ENCODE measurements at regions not wholly inside any gene's neighbourhood (a gene's known extent, or its start where the extent isn't known, plus 50 kb on each side); places are given as distances from the start of the nearest gene placed in this dataset.

- CTCF ChIA-PET, result no interaction called here
- Mint-ChIP-seq H3K4me3 (no peak overlapping the region), H3K27me3 (peaks cover 0 to 5% (median 3%) of the 10 kb centered on the region in 5 donors), H3K9me3 (peaks cover 0 to 16% (median 5%) of the 10 kb centered on the region in 11 donors), H3K36me3 (no peaks in the 10 kb centered on the region), H3K27ac (no peak overlapping the region), H3K4me1 (peaks cover 0 to 3% (median 0%) of the 10 kb centered on the region in 7 donors)
- POLR2A ChIA-PET, result no interaction called here
- no peaks in the 10 kb centered on the region for H3K27me3 ChIP-seq (ENCODE audit: control insufficient read depth in 2 of 2, insufficient read depth in 2 of 2, low read length in 2 of 2)
- no peaks in the 10 kb centered on the region for H3K4me1 ChIP-seq (ENCODE audit: control insufficient read depth in 2 of 2, insufficient read depth in 2 of 2, low read length in 2 of 2)
- no peak overlapping the region for H3K4me3 ChIP-seq (ENCODE audit: low read length)
- intact Hi-C loops (cut with micrococcal nuclease), result no loop called here
- no peak for ATAC-seq
- DNase-seq, result no peak
- H3K36me3 ChIP-seq (ENCODE audit: control insufficient read depth in 2 of 3, insufficient read depth in 3 of 3, low read length in 3 of 3), result no peaks in the 10 kb centered on the region
- no peak overlapping the region for H3K27ac ChIP-seq (ENCODE audit: low read depth, low read length)
- H3K9me3 ChIP-seq (ENCODE audit: control insufficient read depth in 2 of 3, low read length in 3 of 3), result no peaks in the 10 kb centered on the region
Observed at GRCh38 chr13:47474839-47475238, 526.2 kb downstream of the SUCLA2 start.

- Mint-ChIP-seq H3K4me1 (peaks cover 0 to 3% (median 0%) of the 10 kb centered on the region in 7 donors), H3K9me3 (peaks cover 0 to 21% (median 5%) of the 10 kb centered on the region in 11 donors), H3K4me3 (no peak overlapping the region), H3K27ac (no peak overlapping the region), H3K27me3 (peaks cover 0 to 5% (median 3%) of the 10 kb centered on the region in 5 donors), H3K36me3 (no peaks in the 10 kb centered on the region)
- ChIA-PET POLR2A (no interaction called here), CTCF (no interaction called here)
- H3K4me1 ChIP-seq (ENCODE audit: control insufficient read depth in 2 of 2, insufficient read depth in 2 of 2, low read length in 2 of 2), result no peaks in the 10 kb centered on the region
- H3K9me3 ChIP-seq (ENCODE audit: control insufficient read depth in 2 of 3, low read length in 3 of 3), result no peaks in the 10 kb centered on the region
- no peaks in the 10 kb centered on the region for H3K36me3 ChIP-seq (ENCODE audit: control insufficient read depth in 2 of 3, insufficient read depth in 3 of 3, low read length in 3 of 3)
- no peak overlapping the region for H3K27ac ChIP-seq (ENCODE audit: low read depth, low read length)
- H3K4me3 ChIP-seq (ENCODE audit: low read length), result no peak overlapping the region
- DNase-seq (no peak), ATAC-seq (no peak)
- H3K27me3 ChIP-seq (ENCODE audit: control insufficient read depth in 2 of 2, insufficient read depth in 2 of 2, low read length in 2 of 2), result no peaks in the 10 kb centered on the region
- intact Hi-C loops (cut with micrococcal nuclease), result no loop called here
Observed at GRCh38 chr13:47474326-47474725, 526.7 kb downstream of the SUCLA2 start.

GRCh38 chr13:47472516-47472915, 528.6 kb downstream of the SUCLA2 start:
- H3K4me1 Mint-ChIP-seq, result peaks cover 0 to 3% (median 0%) of the 10 kb centered on the region in 7 donors
- Histone ChIP-seq H3K4me3 (ENCODE audit: low read length) (no peak overlapping the region), H3K27me3 (ENCODE audit: control insufficient read depth in 2 of 2, insufficient read depth in 2 of 2, low read length in 2 of 2) (no peaks in the 10 kb centered on the region), H3K9me3 (ENCODE audit: control insufficient read depth in 2 of 3, low read length in 3 of 3) (no peaks in the 10 kb centered on the region), H3K36me3 (ENCODE audit: control insufficient read depth in 2 of 3, insufficient read depth in 3 of 3, low read length in 3 of 3) (no peaks in the 10 kb centered on the region), H3K27ac (ENCODE audit: low read depth, low read length) (no peak overlapping the region), H3K4me1 (ENCODE audit: control insufficient read depth in 2 of 2, insufficient read depth in 2 of 2, low read length in 2 of 2) (no peaks in the 10 kb centered on the region)
- no peaks in the 10 kb centered on the region for H3K36me3 Mint-ChIP-seq
- ChIA-PET CTCF (no interaction called here), POLR2A (no interaction called here)
- H3K4me3 Mint-ChIP-seq, result no peak overlapping the region
- no peak overlapping the region for H3K27ac Mint-ChIP-seq
- intact Hi-C loops (cut with micrococcal nuclease), result no loop called here
- DNase-seq (no peak), ATAC-seq (no peak)
- H3K27me3 Mint-ChIP-seq, result peaks cover 0 to 5% (median 0%) of the 10 kb centered on the region in 5 donors
- peaks cover 0 to 17% (median 5%) of the 10 kb centered on the region in 11 donors for H3K9me3 Mint-ChIP-seq

- H3K27me3 ChIP-seq (ENCODE audit: control insufficient read depth in 2 of 2, insufficient read depth in 2 of 2, low read length in 2 of 2), result no peaks in the 10 kb centered on the region
- no peaks in the 10 kb centered on the region for H3K4me1 ChIP-seq (ENCODE audit: control insufficient read depth in 2 of 2, insufficient read depth in 2 of 2, low read length in 2 of 2)
- POLR2A ChIA-PET, result no interaction called here
- CTCF ChIA-PET, result no interaction called here
- no peaks in the 10 kb centered on the region for H3K9me3 ChIP-seq (ENCODE audit: control insufficient read depth in 2 of 3, low read length in 3 of 3)
- no peaks in the 10 kb centered on the region for H3K4me1 Mint-ChIP-seq
- no peak overlapping the region for H3K4me3 ChIP-seq (ENCODE audit: low read length)
- no peak overlapping the region for H3K4me3 Mint-ChIP-seq
- H3K36me3 ChIP-seq (ENCODE audit: control insufficient read depth in 2 of 3, insufficient read depth in 3 of 3, low read length in 3 of 3), result no peaks in the 10 kb centered on the region
- no peak for ATAC-seq
- H3K27ac Mint-ChIP-seq, result no peak overlapping the region
- H3K36me3 Mint-ChIP-seq, result no peaks in the 10 kb centered on the region
- H3K27ac ChIP-seq (ENCODE audit: low read depth, low read length), result no peak overlapping the region
- no peaks in the 10 kb centered on the region for H3K27me3 Mint-ChIP-seq
- H3K9me3 Mint-ChIP-seq, result peaks cover 5 to 30% (median 15%) of the 10 kb centered on the region in 11 donors
- intact Hi-C loops (cut with micrococcal nuclease), result no loop called here
- no peak for DNase-seq
Observed at GRCh38 chr13:47463726-47464125, 537.3 kb downstream of the SUCLA2 start.

GRCh38 chr13:47463002-47463401, 538.1 kb downstream of the SUCLA2 start:
- no peaks in the 10 kb centered on the region for H3K4me1 Mint-ChIP-seq
- intact Hi-C loops (cut with micrococcal nuclease), result no loop called here
- H3K27ac Mint-ChIP-seq, result no peak overlapping the region
- ATAC-seq (no peak), DNase-seq (no peak)
- H3K4me3 ChIP-seq (ENCODE audit: low read length), result no peak overlapping the region
- no peak overlapping the region for H3K4me3 Mint-ChIP-seq
- H3K27ac ChIP-seq (ENCODE audit: low read depth, low read length), result no peak overlapping the region
- no peaks in the 10 kb centered on the region for H3K27me3 ChIP-seq (ENCODE audit: control insufficient read depth in 2 of 2, insufficient read depth in 2 of 2, low read length in 2 of 2)
- no peaks in the 10 kb centered on the region for H3K4me1 ChIP-seq (ENCODE audit: control insufficient read depth in 2 of 2, insufficient read depth in 2 of 2, low read length in 2 of 2)
- H3K9me3 ChIP-seq (ENCODE audit: control insufficient read depth in 2 of 3, low read length in 3 of 3), result no peaks in the 10 kb centered on the region
- H3K9me3 Mint-ChIP-seq, result peaks cover 5 to 30% (median 12%) of the 10 kb centered on the region in 11 donors
- H3K27me3 Mint-ChIP-seq, result peaks cover 0 to 3% (median 0%) of the 10 kb centered on the region in 5 donors
- POLR2A ChIA-PET, result no interaction called here
- no peaks in the 10 kb centered on the region for H3K36me3 ChIP-seq (ENCODE audit: control insufficient read depth in 2 of 3, insufficient read depth in 3 of 3, low read length in 3 of 3)
- CTCF ChIA-PET, result no interaction called here
- no peaks in the 10 kb centered on the region for H3K36me3 Mint-ChIP-seq

- no peak overlapping the region for H3K27ac Mint-ChIP-seq
- no peak overlapping the region for H3K4me3 ChIP-seq (ENCODE audit: low read length)
- peaks cover 0 to 3% (median 0%) of the 10 kb centered on the region in 5 donors for H3K27me3 Mint-ChIP-seq
- H3K4me1 Mint-ChIP-seq, result no peaks in the 10 kb centered on the region
- intact Hi-C loops (cut with micrococcal nuclease), result no loop called here
- H3K9me3 ChIP-seq (ENCODE audit: control insufficient read depth in 2 of 3, low read length in 3 of 3), result no peaks in the 10 kb centered on the region
- ChIA-PET CTCF (no interaction called here), POLR2A (no interaction called here)
- no peaks in the 10 kb centered on the region for H3K27me3 ChIP-seq (ENCODE audit: control insufficient read depth in 2 of 2, insufficient read depth in 2 of 2, low read length in 2 of 2)
- no peaks in the 10 kb centered on the region for H3K4me1 ChIP-seq (ENCODE audit: control insufficient read depth in 2 of 2, insufficient read depth in 2 of 2, low read length in 2 of 2)
- H3K36me3 Mint-ChIP-seq, result no peaks in the 10 kb centered on the region
- no peaks in the 10 kb centered on the region for H3K36me3 ChIP-seq (ENCODE audit: control insufficient read depth in 2 of 3, insufficient read depth in 3 of 3, low read length in 3 of 3)
- ATAC-seq (no peak), DNase-seq (no peak)
- no peak overlapping the region for H3K4me3 Mint-ChIP-seq
- peaks cover 5 to 24% (median 11%) of the 10 kb centered on the region in 11 donors for H3K9me3 Mint-ChIP-seq
- H3K27ac ChIP-seq (ENCODE audit: low read depth, low read length), result no peak overlapping the region
Observed at GRCh38 chr13:47461816-47462215, 539.3 kb downstream of the SUCLA2 start.

- no peaks in the 10 kb centered on the region for H3K4me1 ChIP-seq (ENCODE audit: control insufficient read depth in 2 of 2, insufficient read depth in 2 of 2, low read length in 2 of 2)
- Mint-ChIP-seq H3K36me3 (no peaks in the 10 kb centered on the region), H3K27me3 (peaks cover 0 to 4% (median 0%) of the 10 kb centered on the region in 5 donors), H3K4me1 (no peaks in the 10 kb centered on the region), H3K9me3 (peaks cover 0 to 5% (median 4%) of the 10 kb centered on the region in 11 donors), H3K4me3 (no peak overlapping the region), H3K27ac (no peak overlapping the region)
- no peak overlapping the region for H3K4me3 ChIP-seq (ENCODE audit: low read length)
- H3K9me3 ChIP-seq (ENCODE audit: control insufficient read depth in 2 of 3, low read length in 3 of 3), result no peaks in the 10 kb centered on the region
- no peaks in the 10 kb centered on the region for H3K36me3 ChIP-seq (ENCODE audit: control insufficient read depth in 2 of 3, insufficient read depth in 3 of 3, low read length in 3 of 3)
- intact Hi-C loops (cut with micrococcal nuclease), result no loop called here
- ChIA-PET CTCF (no interaction called here), POLR2A (no interaction called here)
- no peak for ATAC-seq
- no peak for DNase-seq
- no peaks in the 10 kb centered on the region for H3K27me3 ChIP-seq (ENCODE audit: control insufficient read depth in 2 of 2, insufficient read depth in 2 of 2, low read length in 2 of 2)
- no peak overlapping the region for H3K27ac ChIP-seq (ENCODE audit: low read depth, low read length)
Observed at GRCh38 chr13:47459512-47459911, 541.6 kb downstream of the SUCLA2 start.

Measured in naive thymus-derived CD4-positive, alpha-beta T cell (primary cell).